Sigmoid colon (tissue), 6 donors: ENCODE measurements at regions not wholly inside any gene's neighbourhood (a gene's known extent, or its start where the extent isn't known, plus 50 kb on each side); places are given as distances from the start of the nearest gene placed in this dataset.

Experiments
- DNase-seq: peaks from one replicate; pipeline ENCODE4 v3.0.0-alpha.2; 2019
- H3K27ac ChIP-seq, 4 donors: fragments of 200-600 bp; sonication (generic); one replicate each; pipeline ENCODE4 v1.5.1; 2016 to 2019; ENCODE audit warnings: mild to moderate bottlenecking in 1 of 4
- H3K27me3 ChIP-seq, 3 donors: fragments of 200-600 bp; sonication (generic); one replicate each; pipeline ENCODE4 v1.5.1; 2019; ENCODE audit warnings: mild to moderate bottlenecking in 1 of 3
- H3K36me3 ChIP-seq, 4 donors: fragments of 200-600 bp; sonication (generic); one replicate each; pipeline ENCODE4 v1.5.1; 2016 to 2019
- H3K4me1 ChIP-seq, 4 donors: fragments of 200-600 bp; sonication (generic); one replicate each; pipeline ENCODE4 v1.5.1; 2017 to 2019
- H3K4me3 ChIP-seq, 4 donors: fragments of 200-600 bp; sonication (generic); one replicate each; pipeline ENCODE4 v1.5.1; 2017 to 2019; ENCODE audit warnings: mild to moderate bottlenecking in 2 of 4, moderate library complexity in 1 of 4
- H3K9me3 ChIP-seq, 4 donors: fragments of 200-600 bp in 3 of 4; sonication (generic) in 3 of 4; one replicate each; pipeline versions ENCODE4 v1.5.1 to v1.6.1; 2013 to 2019
- CTCF ChIP-seq, 4 experiments: fragments of 450-650 bp in 3 of 4; fragments of 200-600 bp in 1 of 4; IDR thresholded peaks; one replicate each; pipeline ENCODE4 v1.5.1; 2016 to 2019; ENCODE audit warnings: antibody characterized with exemption in 4 of 4, mild to moderate bottlenecking in 3 of 4, moderate library complexity in 2 of 4
- EP300 ChIP-seq, 4 donors: sonication (generic); formaldehyde crosslinking; IDR thresholded peaks; one replicate each; pipeline ENCODE4 v1.6.1; 2017; ENCODE audit warnings: antibody characterized with exemption in 4 of 4
- POLR2A ChIP-seq, 2 donors: fragments of 450-650 bp; IDR thresholded peaks; one replicate each; pipeline ENCODE4 v1.6.1; 2016; ENCODE audit warnings: antibody characterized with exemption in 2 of 2, mild to moderate bottlenecking in 2 of 2, moderate library complexity in 2 of 2
- POLR2AphosphoS5 ChIP-seq, 4 donors: sonication (generic); formaldehyde crosslinking; IDR thresholded peaks; one replicate each; pipeline ENCODE4 v1.6.1; 2017; ENCODE audit warnings: antibody characterized with exemption in 4 of 4
- WGBS, 2 donors: extraction: QIAGEN DNeasy Blood & Tissue Kit; methylation state at CpG; one replicate each; pipeline ENCODE4 v1.1.7; 2013; 5-methylcytosine and 5-hydroxymethylcytosine counted together
- intact Hi-C: fragments of 100-400 bp; cut with DNase I; formaldehyde crosslinking; loops from one replicate; pipeline ENCODE4 v1.15.1; 2023
- donor health status: healthy with polysubstance abuse.
- donor health status: healthy.

DNA sequence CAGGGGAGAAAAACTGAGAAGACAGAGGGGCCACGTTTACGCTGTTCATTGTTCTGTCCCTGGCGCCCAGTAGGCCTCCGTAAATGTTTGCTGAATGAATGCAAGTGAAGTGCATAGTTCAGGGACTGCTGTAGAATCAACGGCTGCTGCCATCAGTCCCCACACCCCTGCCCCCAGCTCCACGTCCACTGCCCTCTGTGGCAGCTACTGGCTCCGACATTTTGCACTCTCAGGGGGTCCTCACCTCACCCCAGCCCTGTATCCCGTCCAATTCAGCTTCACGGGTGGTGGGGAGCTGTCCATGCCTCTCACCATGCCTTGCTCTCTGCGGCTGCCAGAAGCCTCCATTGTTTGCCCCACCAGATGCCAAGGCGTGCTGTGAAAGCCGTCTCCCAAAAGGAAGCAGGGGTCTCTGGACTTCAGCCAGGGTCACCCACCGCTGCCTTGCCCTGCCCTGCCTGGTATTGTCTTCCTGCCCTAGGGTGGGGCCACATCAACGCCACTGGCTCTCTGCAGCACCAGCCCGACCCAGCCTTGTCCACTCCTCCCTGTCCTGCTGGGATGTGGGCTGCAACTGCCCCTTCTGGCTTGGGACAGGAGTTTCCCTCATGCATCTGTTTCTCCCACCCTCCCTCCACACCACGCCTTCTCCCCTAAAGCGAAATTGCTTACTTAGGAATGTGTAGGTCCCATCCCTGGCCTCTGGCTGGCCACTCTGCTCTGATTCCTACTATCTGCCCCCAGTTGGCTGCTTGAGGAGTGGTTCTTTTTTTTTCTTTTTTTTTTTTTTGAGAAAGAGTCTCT is 86.0 kb downstream of the RHOB start:
- Histone ChIP-seq H3K27me3 (no peaks in the 10 kb centered on the region), H3K27ac (no peak overlapping the region), H3K9me3 (no peaks in the 10 kb centered on the region), H3K4me3 (no peak overlapping the region), H3K36me3 (no peaks in the 10 kb centered on the region), H3K4me1 (peaks cover 0 to 8% (median 0%) of the 10 kb centered on the region in 4 donors)
- TF ChIP-seq CTCF (IDR thresholded peaks at IDR 0.05), result no peak
- no peak for TF ChIP-seq EP300 (IDR thresholded peaks at IDR 0.05)
- no peak for TF ChIP-seq POLR2A (IDR thresholded peaks at IDR 0.05)
- TF ChIP-seq POLR2AphosphoS5 (IDR thresholded peaks at IDR 0.05), result no peak
- intact Hi-C loops, result no loop called here
- 65 to 77% methylated on average over 17 of the region's 17 CpGs for WGBS, 2 donors
- DNase-seq, result no peak

DNA sequence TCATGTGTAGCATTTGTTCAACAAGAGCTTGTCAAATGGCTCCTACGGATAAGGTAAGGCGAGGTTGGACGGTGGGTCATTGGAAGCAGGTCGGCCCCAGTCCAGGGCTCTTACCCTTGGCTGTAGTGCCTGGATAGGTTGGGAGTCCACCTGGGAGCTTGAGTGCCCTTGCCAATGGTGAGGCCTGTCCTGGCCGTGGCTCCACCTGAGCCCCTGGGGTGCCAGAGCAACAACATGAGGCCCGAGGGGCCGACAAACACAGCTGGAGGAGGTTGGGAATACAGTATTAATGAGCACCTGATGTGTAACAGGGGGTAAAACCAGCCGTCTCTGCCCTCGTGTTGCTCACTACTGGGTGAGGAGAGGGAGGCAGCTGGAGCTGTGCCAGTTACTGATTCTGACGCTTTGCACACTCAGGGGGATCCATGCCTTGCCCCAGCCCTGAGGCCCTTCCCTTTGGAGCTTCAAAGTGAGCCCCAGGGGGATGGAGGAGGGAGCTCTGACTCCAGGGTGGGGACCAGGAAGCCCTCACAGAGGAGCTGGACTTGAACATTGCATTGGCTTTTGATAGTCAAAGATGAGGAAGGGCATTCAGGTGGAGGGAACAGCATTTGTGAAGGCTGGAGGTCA is 87.2 kb downstream of the RHOB start:
- Histone ChIP-seq H3K4me3 (no peak overlapping the region), H3K9me3 (no peaks in the 10 kb centered on the region), H3K27me3 (no peaks in the 10 kb centered on the region), H3K4me1 (peaks cover 0 to 8% (median 0%) of the 10 kb centered on the region in 4 donors), H3K27ac (no peak overlapping the region), H3K36me3 (no peaks in the 10 kb centered on the region)
- no peak for DNase-seq
- intact Hi-C loops, result no loop called here
- TF ChIP-seq POLR2A (IDR thresholded peaks at IDR 0.05), result no peak
- TF ChIP-seq EP300 (IDR thresholded peaks at IDR 0.05), result no peak
- TF ChIP-seq CTCF (IDR thresholded peaks at IDR 0.05), result no peak
- no peak for TF ChIP-seq POLR2AphosphoS5 (IDR thresholded peaks at IDR 0.05)
- 88 to 90% methylated on average over 10 of the region's 10 CpGs for WGBS, 2 donors

DNA sequence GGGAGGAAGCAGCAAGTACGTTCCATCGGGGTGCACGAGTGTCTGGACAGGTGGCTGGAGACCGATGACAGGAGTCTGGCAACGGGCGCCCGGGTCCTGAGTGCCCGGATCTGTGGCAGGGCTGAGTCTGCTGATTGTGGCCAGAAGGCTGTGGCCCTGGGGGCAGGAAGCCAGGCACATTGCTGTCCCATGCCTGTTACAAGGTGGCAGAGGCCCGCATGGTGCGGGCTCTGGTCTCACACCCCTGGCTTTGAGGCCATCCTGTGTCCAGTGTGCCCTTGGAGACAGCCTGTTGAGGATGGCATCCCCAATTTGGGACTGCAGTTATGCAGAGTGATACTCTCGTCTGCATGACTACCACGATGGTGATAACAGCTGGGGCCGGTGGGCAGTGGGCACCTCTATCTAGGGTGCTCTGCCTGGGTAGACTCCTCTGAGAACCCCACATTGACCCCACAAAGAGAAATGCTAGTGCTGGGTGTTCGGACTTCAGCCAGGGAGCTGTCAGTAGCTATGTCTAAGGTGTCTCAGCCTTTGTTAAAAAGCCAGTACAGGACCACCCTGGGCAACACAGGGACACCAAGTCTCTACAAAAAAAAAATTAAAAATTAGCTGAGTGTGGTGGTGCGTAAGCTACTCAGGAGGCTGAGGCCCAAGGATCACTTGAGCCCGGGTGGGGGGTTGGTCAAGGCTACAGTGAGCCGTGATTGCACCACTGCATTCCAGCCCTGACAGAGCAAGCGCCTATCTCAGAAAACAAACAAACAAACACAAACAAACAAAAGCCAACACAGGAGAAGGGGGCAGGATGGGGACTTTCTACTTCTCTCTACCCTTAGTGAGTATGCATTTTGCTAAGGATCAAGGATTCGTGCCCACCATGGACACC is 88.3 kb downstream of the RHOB start:
- no peaks in the 10 kb centered on the region for H3K36me3 ChIP-seq
- H3K27me3 ChIP-seq, result no peaks in the 10 kb centered on the region
- H3K4me3 ChIP-seq, result no peak overlapping the region
- DNase-seq, result no peak
- intact Hi-C loops, result no loop called here
- WGBS, 2 donors, result 93 to 95% methylated on average over 19 of the region's 19 CpGs
- no peaks in the 10 kb centered on the region for H3K9me3 ChIP-seq
- no peak for TF ChIP-seq POLR2A (IDR thresholded peaks at IDR 0.05)
- no peak for TF ChIP-seq POLR2AphosphoS5 (IDR thresholded peaks at IDR 0.05)
- no peak for TF ChIP-seq CTCF (IDR thresholded peaks at IDR 0.05)
- TF ChIP-seq EP300 (IDR thresholded peaks at IDR 0.05), result no peak
- H3K27ac ChIP-seq, result no peak overlapping the region
- H3K4me1 ChIP-seq, result peaks cover 0 to 8% (median 0%) of the 10 kb centered on the region in 4 donors

GRCh38 chr2:20536619-20537422 is 89.9 kb downstream of the RHOB start:
- H3K27ac ChIP-seq, result peak overlapping the region in 1 of 4 donors; percentile 29
- intact Hi-C loops, result no loop called here
- no peaks in the 10 kb centered on the region for H3K9me3 ChIP-seq
- no peaks in the 10 kb centered on the region for H3K27me3 ChIP-seq
- 88 to 93% methylated on average over 15 of the region's 15 CpGs for whole genome bisulfite sequencing, 2 donors
- DNase-seq, result peak; percentile 79
- TF ChIP-seq CTCF (IDR thresholded peaks at IDR 0.05) (no peak), POLR2A (IDR thresholded peaks at IDR 0.05) (no peak), POLR2AphosphoS5 (IDR thresholded peaks at IDR 0.05) (no peak), EP300 (IDR thresholded peaks at IDR 0.05) (peak in 1 of 4 donors; percentile 20)
- no peaks in the 10 kb centered on the region for H3K36me3 ChIP-seq
- H3K4me1 ChIP-seq, result peaks cover 0 to 8% (median 0%) of the 10 kb centered on the region in 4 donors
- no peak overlapping the region for H3K4me3 ChIP-seq
